Fibroblast of lung (primary cell): ENCODE measurements at regions not wholly inside any gene's neighbourhood (a gene's known extent, or its start where the extent isn't known, plus 50 kb on each side); places are given as distances from the start of the nearest gene placed in this dataset.

ENCODE experiments used
- DNase-seq, 2 donors: peaks; one replicate each; pipeline versions ENCODE4 v3.0.0 to v3.0.0-alpha.2; 2010; ENCODE audit warnings: low read depth in 2 of 2
- H2AFZ ChIP-seq: 2 replicates; pipeline ENCODE4 v1.5.1; 2012; ENCODE audit warnings: low read length, control low read depth, inconsistent platforms
- H3K27ac ChIP-seq: 2 replicates; pipeline ENCODE4 v1.5.1; 2011; ENCODE audit warnings: low read length, control low read depth; ENCODE audit not compliant: insufficient read depth
- H3K27me3 ChIP-seq: 2 replicates; pipeline ENCODE4 v1.5.1; 2011; ENCODE audit warnings: mild to moderate bottlenecking, low read length; ENCODE audit not compliant: control insufficient read depth, insufficient read depth
- H3K36me3 ChIP-seq: 2 replicates; pipeline ENCODE4 v1.5.1; 2011; ENCODE audit warnings: low read length; ENCODE audit not compliant: control insufficient read depth, insufficient read depth
- H3K4me1 ChIP-seq: 2 replicates; pipeline ENCODE4 v1.5.1; 2011; ENCODE audit warnings: low read length; ENCODE audit not compliant: control insufficient read depth, insufficient read depth; ENCODE audit errors: extremely low read depth
- H3K4me2 ChIP-seq: 2 replicates; pipeline ENCODE4 v1.5.1; 2011; ENCODE audit warnings: low read length, control low read depth; ENCODE audit not compliant: insufficient read depth; ENCODE audit errors: extremely low read depth
- H3K4me3 ChIP-seq, 4 experiments: fragments of 200-600 bp in 1 of 4; sonication (generic) in 1 of 4; replicated peaks in 1 of 4; 2 replicates each; pipeline ENCODE4 v1.5.1; 2011 to 2016; ENCODE audit warnings: low read length in 4 of 4, low read depth in 3 of 4, mild to moderate bottlenecking in 3 of 4, control low read depth in 2 of 4, inconsistent platforms in 1 of 4, mixed read lengths in 1 of 4; ENCODE audit not compliant: insufficient read depth in 1 of 4; ENCODE audit errors: control extremely low read depth in 1 of 4
- H3K79me2 ChIP-seq: 2 replicates; pipeline ENCODE4 v1.5.1; 2012; ENCODE audit warnings: mild to moderate bottlenecking, low read length, inconsistent platforms; ENCODE audit not compliant: control insufficient read depth, insufficient read depth
- H3K9ac ChIP-seq: 2 replicates; pipeline ENCODE4 v1.5.1; 2011; ENCODE audit warnings: mild to moderate bottlenecking, low read length, control low read depth; ENCODE audit not compliant: insufficient read depth
- H3K9me3 ChIP-seq: 2 replicates; pipeline ENCODE4 v1.5.1; 2012; ENCODE audit warnings: low read depth, low read length; ENCODE audit not compliant: control insufficient read depth, insufficient read depth
- H4K20me1 ChIP-seq: 2 replicates; pipeline ENCODE4 v1.5.1; 2011; ENCODE audit warnings: low read length; ENCODE audit not compliant: control insufficient read depth, insufficient read depth; ENCODE audit errors: extremely low read depth
- CTCF ChIP-seq, 2 donors: IDR thresholded peaks in 1 of 2; conservative IDR thresholded peaks in 1 of 2; 1 replicate in 1 of 2; 2 replicates in 1 of 2; pipeline ENCODE4 v1.5.1; 2011 to 2012; ENCODE audit warnings: low read length in 2 of 2, control low read depth in 1 of 2, inconsistent platforms in 1 of 2, low read depth in 1 of 2, mild to moderate bottlenecking in 1 of 2
- EZH2 ChIP-seq: IDR thresholded peaks from 2 replicates; pipeline ENCODE4 v1.5.1; 2012; ENCODE audit warnings: low read length, control low read depth, mild to moderate bottlenecking; ENCODE audit errors: missing control alignments

DNA sequence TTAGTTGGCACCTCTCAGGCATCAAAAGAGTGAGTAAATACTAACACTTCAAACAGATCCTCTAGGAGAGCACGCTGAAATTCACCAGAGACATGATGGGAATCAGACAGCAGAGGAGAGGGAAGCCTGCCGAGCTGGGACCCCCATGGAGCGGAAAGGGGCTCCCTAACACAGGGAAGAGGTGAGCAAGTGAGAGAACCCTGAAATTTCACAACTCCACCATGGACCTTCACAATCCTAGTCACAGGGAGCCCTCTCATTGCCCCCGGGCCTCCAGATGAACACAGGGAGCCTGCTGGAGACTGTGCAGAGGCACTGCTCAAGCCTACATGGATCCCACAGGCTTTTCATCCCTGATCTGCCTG is 59.2 kb upstream of the ANTXRL start:
- Histone ChIP-seq H3K79me2 (no peaks in the 10 kb centered on the region), H3K4me1 (no peaks in the 10 kb centered on the region), H3K4me2 (no peak overlapping the region), H3K9me3 (no peaks in the 10 kb centered on the region), H2AFZ (no peak overlapping the region), H3K27ac (no peak overlapping the region), H3K27me3 (no peaks in the 10 kb centered on the region), H4K20me1 (no peaks in the 10 kb centered on the region), H3K36me3 (no peaks in the 10 kb centered on the region), H3K9ac (no peak overlapping the region), H3K4me3 (no peak overlapping the region)
- DNase-seq = no peak
- TF ChIP-seq EZH2 = no peak
- no peak for TF ChIP-seq CTCF (conservative IDR thresholded peaks at IDR 0.05 in 1 of 2, IDR thresholded peaks at IDR 0.05 in 1 of 2; ENCODE audit: low read depth in 1 of 2, low read length in 2 of 2)

DNA sequence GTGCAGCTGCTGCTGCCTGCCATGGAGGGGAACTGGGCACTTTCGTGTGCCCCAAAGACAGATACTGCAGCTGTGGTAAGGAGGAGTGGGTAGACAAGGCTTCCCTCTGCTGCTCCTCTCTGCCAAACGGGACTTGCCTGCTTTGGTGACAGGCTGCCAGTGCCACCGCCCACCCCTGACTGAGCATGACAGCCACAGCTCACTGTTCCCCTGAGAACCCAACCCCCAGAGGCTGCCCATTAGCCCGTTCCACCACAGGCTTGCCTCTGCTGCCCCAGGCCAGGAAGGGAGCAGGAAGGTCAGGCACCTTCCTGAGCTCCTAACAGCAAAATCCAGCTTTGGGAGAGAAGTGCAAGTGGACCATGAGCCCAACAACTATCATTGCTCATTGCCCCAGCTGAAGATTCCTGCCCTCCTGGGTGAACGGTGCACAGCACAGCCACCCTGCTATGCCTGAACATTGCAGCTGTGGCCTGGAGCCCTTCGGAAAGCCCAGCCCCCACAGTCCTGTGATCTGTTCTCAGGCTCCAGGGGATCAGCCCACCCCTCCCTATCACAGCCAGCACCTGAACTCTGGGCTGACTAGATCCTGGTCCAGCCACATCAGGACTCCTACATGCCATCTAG is 58.7 kb upstream of the ANTXRL start:
- no peak for DNase-seq
- Histone ChIP-seq H4K20me1 (no peaks in the 10 kb centered on the region), H3K27ac (no peak overlapping the region), H3K4me3 (no peak overlapping the region), H2AFZ (no peak overlapping the region), H3K9me3 (no peaks in the 10 kb centered on the region), H3K4me2 (no peak overlapping the region), H3K9ac (no peak overlapping the region), H3K36me3 (no peaks in the 10 kb centered on the region), H3K4me1 (no peaks in the 10 kb centered on the region), H3K79me2 (no peaks in the 10 kb centered on the region), H3K27me3 (no peaks in the 10 kb centered on the region)
- TF ChIP-seq EZH2 = no peak
- no peak for TF ChIP-seq CTCF (conservative IDR thresholded peaks at IDR 0.05 in 1 of 2, IDR thresholded peaks at IDR 0.05 in 1 of 2; ENCODE audit: low read depth in 1 of 2, low read length in 2 of 2)

- H2AFZ ChIP-seq = no peak overlapping the region
- H3K36me3 ChIP-seq = no peaks in the 10 kb centered on the region
- H3K27ac ChIP-seq = no peak overlapping the region
- H3K79me2 ChIP-seq = no peaks in the 10 kb centered on the region
- TF ChIP-seq CTCF (conservative IDR thresholded peaks at IDR 0.05 in 1 of 2, IDR thresholded peaks at IDR 0.05 in 1 of 2; ENCODE audit: low read depth in 1 of 2, low read length in 2 of 2) (peak; percentile 66 to 96), EZH2 (no peak)
- H3K4me1 ChIP-seq = no peaks in the 10 kb centered on the region
- H4K20me1 ChIP-seq = no peaks in the 10 kb centered on the region
- H3K4me2 ChIP-seq = no peak overlapping the region
- H3K27me3 ChIP-seq = no peaks in the 10 kb centered on the region
- H3K4me3 ChIP-seq = no peak overlapping the region
- H3K9me3 ChIP-seq = no peaks in the 10 kb centered on the region
- peak; percentile 58 to 59 for DNase-seq
- no peak overlapping the region for H3K9ac ChIP-seq
Measured at GRCh38 chr10:46228563-46229071, 58.2 kb upstream of the ANTXRL start.
